CD14-positive monocyte (primary cell): ENCODE measurements at regions not wholly inside any gene's neighbourhood (a gene's known extent, or its start where the extent isn't known, plus 50 kb on each side); places are given as distances from the start of the nearest gene placed in this dataset.

Experiments used
- DNase-seq, 3 donors: peaks; one replicate each; pipeline ENCODE4 v3.0.0-alpha.2; 2011 to 2022
- H2AFZ ChIP-seq: 2 replicates; pipeline ENCODE4 v1.6.0; 2012; ENCODE audit warnings: mild to moderate bottlenecking, low read depth, low read length, inconsistent platforms; ENCODE audit not compliant: insufficient read depth, poor library complexity, severe bottlenecking
- H3K27ac ChIP-seq, 2 donors: 1 replicate in 1 of 2; 2 replicates in 1 of 2; pipeline ENCODE4 v1.5.1; 2012 to 2013; ENCODE audit warnings: low read length in 2 of 2, control low read depth in 1 of 2, inconsistent platforms in 1 of 2, low read depth in 1 of 2, mild to moderate bottlenecking in 1 of 2
- H3K27me3 ChIP-seq, 2 donors: one replicate each; pipeline versions ENCODE4 v1.6.0 to v1.6.1; 2011 to 2013; ENCODE audit warnings: low read length in 2 of 2; ENCODE audit not compliant: control insufficient read depth in 2 of 2, insufficient read depth in 2 of 2
- H3K36me3 ChIP-seq, 2 donors: replicated peaks in 1 of 2; 1 replicate in 1 of 2; 2 replicates in 1 of 2; pipeline versions ENCODE4 v1.5.1 to v1.6.1; 2012 to 2013; ENCODE audit warnings: low read length in 2 of 2, control low read depth in 1 of 2, inconsistent platforms in 1 of 2, mild to moderate bottlenecking in 1 of 2; ENCODE audit not compliant: insufficient read depth in 2 of 2, control insufficient read depth in 1 of 2
- H3K4me1 ChIP-seq, 2 donors: 1 replicate in 1 of 2; 2 replicates in 1 of 2; pipeline versions ENCODE4 v1.5.1 to v1.6.1; 2012 to 2013; ENCODE audit warnings: low read length in 2 of 2, control low read depth in 1 of 2, inconsistent platforms in 1 of 2, mild to moderate bottlenecking in 1 of 2, moderate library complexity in 1 of 2; ENCODE audit not compliant: insufficient read depth in 2 of 2, control insufficient read depth in 1 of 2
- H3K4me2 ChIP-seq: replicated peaks from 2 replicates; pipeline ENCODE3; 2012; ENCODE audit warnings: low read length, moderate library complexity, mild to moderate bottlenecking; ENCODE audit not compliant: poor library complexity, severe bottlenecking; ENCODE audit errors: extremely low read depth
- H3K4me3 ChIP-seq, 3 experiments: fragments of 200-600 bp in 1 of 3; sonication (generic) in 1 of 3; replicated peaks in 1 of 3; 1 replicate in 2 of 3; 2 replicates in 1 of 3; pipeline ENCODE4 v1.5.1; 2011 to 2013; ENCODE audit warnings: low read length in 3 of 3, mild to moderate bottlenecking in 3 of 3, control low read depth in 2 of 3, low read depth in 2 of 3, inconsistent platforms in 1 of 3, moderate library complexity in 1 of 3
- H3K79me2 ChIP-seq: 2 replicates; pipeline ENCODE4 v1.6.0; 2012; ENCODE audit warnings: mild to moderate bottlenecking, control low read depth, inconsistent platforms, low read length, moderate library complexity; ENCODE audit not compliant: insufficient read depth
- H3K9ac ChIP-seq: 2 replicates; pipeline ENCODE4 v1.6.0; 2017; ENCODE audit warnings: low read length, mild to moderate bottlenecking; ENCODE audit not compliant: insufficient read depth, poor library complexity, severe bottlenecking
- H3K9me3 ChIP-seq, 2 donors: replicated peaks in 1 of 2; 1 replicate in 1 of 2; 2 replicates in 1 of 2; pipeline versions ENCODE4 v1.5.1 to v1.6.1; 2012 to 2013; ENCODE audit warnings: low read length in 2 of 2, control low read depth in 1 of 2; ENCODE audit not compliant: control insufficient read depth in 1 of 2, insufficient read depth in 1 of 2
- H4K20me1 ChIP-seq: 2 replicates; pipeline ENCODE4 v1.6.0; 2012; ENCODE audit warnings: mild to moderate bottlenecking, low read length, control low read depth, moderate library complexity; ENCODE audit not compliant: insufficient read depth
- H3K27ac Mint-ChIP-seq, 7 donors: one replicate each; pipeline ENCODE4 v1.8.0; 2020; ENCODE audit warnings: mild to moderate bottlenecking in 7 of 7, mixed read lengths in 7 of 7, moderate library complexity in 6 of 7, inconsistent platforms in 2 of 7
- H3K27me3 Mint-ChIP-seq, 3 donors: one replicate each; pipeline ENCODE4 v1.8.0; 2021 to 2022; ENCODE audit warnings: low read depth in 3 of 3, mild to moderate bottlenecking in 3 of 3, mixed read lengths in 3 of 3, moderate library complexity in 3 of 3, inconsistent platforms in 1 of 3
- H3K36me3 Mint-ChIP-seq, 2 donors: one replicate each; pipeline ENCODE4 v1.8.0; 2020; ENCODE audit warnings: mixed read lengths in 2 of 2, inconsistent platforms in 1 of 2, mild to moderate bottlenecking in 1 of 2
- H3K4me1 Mint-ChIP-seq: one replicate; pipeline ENCODE4 v1.8.0; 2020; ENCODE audit warnings: mild to moderate bottlenecking, mixed read lengths
- H3K4me3 Mint-ChIP-seq, 2 donors: one replicate each; pipeline ENCODE4 v1.8.0; 2020; ENCODE audit warnings: mild to moderate bottlenecking in 2 of 2, mixed read lengths in 2 of 2, moderate library complexity in 1 of 2
- H3K9me3 Mint-ChIP-seq, 7 donors: one replicate each; pipeline ENCODE4 v1.8.0; 2020 to 2022; ENCODE audit warnings: mixed read lengths in 7 of 7, mild to moderate bottlenecking in 6 of 7, moderate library complexity in 6 of 7, inconsistent platforms in 2 of 7
- CTCF ChIP-seq: fragments of 200-600 bp; IDR thresholded peaks from one replicate; pipeline ENCODE4 v1.8.0; 2022; ENCODE audit warnings: antibody characterized with exemption, mild to moderate bottlenecking
- WGBS: methylation state at CpG from one replicate; pipeline ENCODE4 v1.1.5; 2013; ENCODE audit warnings: missing lambda C conversion rate; ENCODE audit not compliant: insufficient coverage; 5-methylcytosine and 5-hydroxymethylcytosine counted together
- intact Hi-C, 2 donors: fragments of 100-400 bp; cut with micrococcal nuclease; formaldehyde crosslinking; loops; one replicate each; pipeline versions ENCODE4 v1.15.0 to v1.15.1; 2023

GRCh38 chr3:34889641-34890040 is 749.7 kb upstream of the ARPP21 start:
- H3K36me3 Mint-ChIP-seq = no peaks in the 10 kb centered on the region
- H3K27ac Mint-ChIP-seq = no peak overlapping the region
- peaks cover 5% of the 10 kb centered on the region in 2 donors for H3K9me3 ChIP-seq
- no peak for TF ChIP-seq CTCF
- no peaks in the 10 kb centered on the region for H3K79me2 ChIP-seq
- no peak overlapping the region for H3K4me2 ChIP-seq
- no peak overlapping the region for H3K4me3 ChIP-seq
- no peaks in the 10 kb centered on the region for H3K27me3 Mint-ChIP-seq
- no peak overlapping the region for H2AFZ ChIP-seq
- no peaks in the 10 kb centered on the region for H3K4me1 Mint-ChIP-seq
- H3K9ac ChIP-seq = no peak overlapping the region
- no peak overlapping the region for H3K4me3 Mint-ChIP-seq
- H3K4me1 ChIP-seq = no peaks in the 10 kb centered on the region
- H4K20me1 ChIP-seq = no peaks in the 10 kb centered on the region
- no peaks in the 10 kb centered on the region for H3K36me3 ChIP-seq
- peaks cover 0 to 2% (median 0%) of the 10 kb centered on the region in 7 donors for H3K9me3 Mint-ChIP-seq
- H3K27ac ChIP-seq = no peak overlapping the region
- H3K27me3 ChIP-seq = no peaks in the 10 kb centered on the region
- WGBS = 80% methylated on average over 1 of the region's 2 CpGs
- no peak for DNase-seq
- intact Hi-C loops = no loop called here

- peaks cover 5% of the 10 kb centered on the region in 2 donors for H3K9me3 ChIP-seq
- Mint-ChIP-seq H3K27me3 (no peaks in the 10 kb centered on the region), H3K4me3 (no peak overlapping the region), H3K36me3 (no peaks in the 10 kb centered on the region), H3K4me1 (no peaks in the 10 kb centered on the region), H3K27ac (no peak overlapping the region), H3K9me3 (peaks cover 0 to 2% (median 0%) of the 10 kb centered on the region in 7 donors)
- TF ChIP-seq CTCF = no peak
- no peaks in the 10 kb centered on the region for H3K79me2 ChIP-seq
- H3K27ac ChIP-seq = no peak overlapping the region
- no peak for DNase-seq
- H3K4me2 ChIP-seq = no peak overlapping the region
- no peak overlapping the region for H3K9ac ChIP-seq
- intact Hi-C loops = no loop called here
- no peak overlapping the region for H3K4me3 ChIP-seq
- H4K20me1 ChIP-seq = no peaks in the 10 kb centered on the region
- no peak overlapping the region for H2AFZ ChIP-seq
- H3K27me3 ChIP-seq = no peaks in the 10 kb centered on the region
- no peaks in the 10 kb centered on the region for H3K36me3 ChIP-seq
- no CpG with 5 or more reads among the region's 1 CpG for WGBS
- H3K4me1 ChIP-seq = no peaks in the 10 kb centered on the region
Measured at GRCh38 chr3:34890247-34890646, 749.1 kb upstream of the ARPP21 start.
